ENCODE measurements at regions not wholly inside any gene's neighbourhood (a gene's known extent, or its start where the extent isn't known, plus 50 kb on each side); places are given as distances from the start of the nearest gene placed in this dataset.

- no peak for DNase-seq (ENCODE audit: low read depth)
Observed at GRCh38 chr4:174120446-174121295, 162.8 kb downstream of the FBXO8 start.

- no peak for DNase-seq (ENCODE audit: low read depth)
Observed at GRCh38 chr4:174119830-174120229, 163.6 kb downstream of the FBXO8 start.

DNA sequence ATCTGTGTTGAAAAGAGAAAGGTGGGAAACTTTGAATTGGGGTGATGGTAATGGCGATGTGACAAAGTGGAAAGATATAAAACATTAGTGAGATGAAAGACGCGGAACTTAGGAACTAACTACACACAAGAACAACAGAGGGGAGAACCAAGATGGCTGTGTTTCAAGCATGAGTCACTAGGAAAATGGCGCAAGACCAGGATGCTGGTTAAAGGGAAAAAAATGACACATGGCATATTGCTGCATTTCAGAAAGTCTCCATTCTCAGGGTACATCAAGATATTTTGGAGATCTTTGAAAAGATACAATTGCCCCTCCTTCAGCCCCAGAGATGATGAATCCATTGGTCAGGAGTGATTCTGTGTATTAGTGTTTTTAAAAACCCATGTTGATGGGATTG lies 164.4 kb downstream of the FBXO8 start:
- DNase-seq (ENCODE audit: low read depth), result no peak

GRCh38 chr4:174118171-174118570 lies 165.3 kb downstream of the FBXO8 start:
- DNase-seq (ENCODE audit: low read depth), result no peak

GRCh38 chr4:174117445-174117844 lies 166.0 kb downstream of the FBXO8 start:
- DNase-seq (ENCODE audit: low read depth), result no peak

GRCh38 chr4:174116021-174116420 lies 167.4 kb downstream of the FBXO8 start:
- no peak for DNase-seq (ENCODE audit: low read depth)

GRCh38 chr4:174111422-174111821 lies 172.0 kb downstream of the FBXO8 start:
- no peak for DNase-seq (ENCODE audit: low read depth)

DNA sequence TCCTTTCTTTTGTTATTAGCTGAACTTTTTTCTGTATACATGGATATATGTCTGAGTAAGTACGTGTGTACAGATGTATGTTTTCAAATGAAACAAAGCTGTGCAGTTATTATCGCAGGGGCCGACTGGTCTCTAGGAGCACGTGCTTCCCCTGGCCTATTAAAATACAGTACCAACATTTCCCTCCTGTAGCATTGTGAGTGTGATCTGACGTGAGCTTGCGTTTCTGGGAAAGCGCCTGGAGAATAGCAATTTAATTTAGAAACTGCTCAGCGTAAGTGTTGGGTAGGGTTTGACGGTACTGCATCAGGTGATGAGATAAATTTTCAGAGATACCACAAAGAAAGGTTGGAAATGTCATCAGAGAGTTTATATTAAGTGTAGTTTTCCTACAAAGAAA lies 173.3 kb downstream of the FBXO8 start:
- DNase-seq (ENCODE audit: low read depth), result no peak

- DNase-seq (ENCODE audit: low read depth), result no peak
Observed at GRCh38 chr4:174107746-174108354, 175.6 kb downstream of the FBXO8 start.

GRCh38 chr4:174105202-174105601 lies 178.3 kb downstream of the FBXO8 start:
- no peak for DNase-seq (ENCODE audit: low read depth)

- no peak for DNase-seq (ENCODE audit: low read depth)
Observed at GRCh38 chr4:174100910-174101309, 182.6 kb downstream of the FBXO8 start.

DNA sequence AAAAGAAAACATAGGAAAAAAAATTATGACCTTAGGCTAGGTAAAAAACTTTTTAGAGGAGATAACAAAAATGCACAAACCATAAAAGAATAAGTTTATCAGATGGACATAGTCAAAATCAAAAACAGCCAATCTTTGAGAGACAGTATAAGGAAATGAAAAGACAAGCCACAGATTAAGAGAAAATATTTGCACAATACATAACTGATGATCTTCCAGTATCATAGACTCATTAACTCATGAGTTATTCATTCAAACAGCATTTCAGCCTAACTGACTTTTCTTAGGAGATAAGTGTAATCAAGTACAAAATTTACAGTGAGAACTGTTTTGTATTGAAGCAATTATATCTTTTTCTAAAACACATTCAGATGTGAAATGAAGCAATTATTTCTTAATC lies 183.8 kb downstream of the FBXO8 start:
- no peak for DNase-seq (ENCODE audit: low read depth)

GRCh38 chr4:174096999-174097398 lies 186.5 kb downstream of the FBXO8 start:
- no peak for DNase-seq (ENCODE audit: low read depth)

- DNase-seq (ENCODE audit: low read depth), result no peak
Observed at GRCh38 chr4:174096456-174096855, 187.0 kb downstream of the FBXO8 start.

DNA sequence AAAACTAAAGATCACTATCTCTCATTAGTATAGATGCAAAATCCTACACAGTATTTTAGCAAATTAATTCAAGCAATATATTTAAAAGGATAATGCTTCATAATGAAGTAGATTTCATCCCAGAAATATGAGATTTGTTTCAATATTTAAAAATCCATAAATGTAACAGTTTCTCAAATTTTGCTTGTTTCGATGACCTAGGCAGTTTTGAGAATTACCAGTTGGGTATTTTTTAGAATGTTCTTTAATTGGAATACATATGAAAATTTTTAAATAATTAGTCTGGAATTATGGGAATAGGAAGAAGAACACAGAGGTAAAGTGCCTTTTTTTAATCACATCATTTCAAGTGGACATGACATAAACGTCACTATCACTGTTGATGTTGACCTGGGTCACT lies 192.3 kb downstream of the FBXO8 start:
- DNase-seq (ENCODE audit: low read depth), result no peak

DNA sequence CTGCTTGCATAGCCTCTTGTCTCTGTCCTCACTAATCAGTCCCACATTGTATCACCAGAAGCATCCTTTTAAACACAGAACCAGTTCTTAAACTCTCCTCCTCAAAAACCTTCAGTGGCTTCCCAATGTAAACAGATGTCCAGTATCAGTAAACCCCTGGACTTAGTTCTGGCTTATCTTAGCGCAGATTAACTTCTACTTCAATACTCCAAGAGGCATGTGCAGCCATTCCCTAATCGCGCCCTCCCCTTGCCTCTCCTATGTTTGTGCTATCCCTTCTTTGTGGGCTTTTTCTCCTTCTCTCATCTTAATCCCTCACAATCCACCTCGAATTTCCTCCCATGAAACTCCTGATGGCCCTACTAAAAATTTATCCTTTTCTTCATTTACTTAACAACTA lies 193.8 kb downstream of the FBXO8 start:
- DNase-seq (ENCODE audit: low read depth), result no peak

DNA sequence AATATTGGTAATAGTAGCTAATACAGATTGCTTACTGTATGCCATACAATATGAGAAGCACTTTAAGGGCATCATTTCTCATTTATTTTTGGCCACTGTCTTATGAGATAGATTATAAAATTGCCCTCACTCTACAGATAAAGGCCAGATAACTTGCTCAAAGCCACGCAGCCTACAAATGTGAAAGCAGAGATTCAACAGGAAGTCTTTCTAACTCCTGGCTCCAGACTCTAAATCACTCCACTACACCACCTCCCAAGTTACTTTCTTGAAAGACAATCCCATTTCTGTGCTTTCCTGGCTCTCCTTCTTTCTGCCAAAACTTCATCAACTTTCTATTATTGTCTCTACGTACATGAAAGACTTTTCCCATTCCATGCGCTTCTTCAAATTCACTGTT lies 194.7 kb downstream of the FBXO8 start:
- no peak for DNase-seq (ENCODE audit: low read depth)

- no peak for DNase-seq (ENCODE audit: low read depth)
Observed at GRCh38 chr4:174086829-174087799, 196.4 kb downstream of the FBXO8 start.

- no peak for DNase-seq (ENCODE audit: low read depth)
Observed at GRCh38 chr4:174084981-174085380, 198.5 kb downstream of the FBXO8 start.

- DNase-seq (ENCODE audit: low read depth), result no peak
Observed at GRCh38 chr4:174084542-174084941, 198.9 kb downstream of the FBXO8 start.

GRCh38 chr4:174080361-174080760 lies 203.1 kb downstream of the FBXO8 start:
- DNase-seq (ENCODE audit: low read depth), result no peak

DNA sequence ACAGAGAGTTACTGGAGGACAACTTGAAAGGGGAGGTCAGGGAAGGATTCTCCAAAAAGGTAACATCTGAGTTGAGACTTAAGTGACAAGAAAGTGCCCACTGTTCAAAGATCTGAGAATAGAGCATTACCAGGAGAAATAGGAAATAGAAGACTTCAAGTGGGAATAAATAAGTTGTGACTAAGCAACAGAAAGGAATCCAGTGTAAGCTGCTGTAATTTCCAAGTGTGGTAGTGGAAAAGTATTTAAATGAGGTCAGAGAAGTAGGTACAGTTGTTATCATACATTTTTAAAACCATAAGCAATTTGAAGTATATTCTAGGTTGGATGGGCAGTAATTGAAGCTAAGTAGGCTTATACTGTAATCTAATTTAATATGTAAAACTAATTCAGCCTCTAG lies 211.9 kb downstream of the FBXO8 start:
- DNase-seq (ENCODE audit: low read depth), result no peak

Measured in activated T-cell treated with anti-CD3 and anti-CD28 coated beads for 48 hours (primary cell).